ENCODE measurements at regions not wholly inside any gene's neighbourhood (a gene's known extent, or its start where the extent isn't known, plus 50 kb on each side); places are given as distances from the start of the nearest gene placed in this dataset.

GRCh38 chr17:22463110-22463850 is 771.0 kb downstream of the KCNJ18 start:
- Histone ChIP-seq H3K27me3 (ENCODE audit: insufficient read depth, insufficient read length) (no peaks in the 10 kb centered on the region), H3K4me3 (ENCODE audit: insufficient read length, low read depth) (no peak overlapping the region), H3K9ac (ENCODE audit: insufficient read length, low read depth) (no peak overlapping the region), H3K4me1 (ENCODE audit: insufficient read depth, insufficient read length) (peaks cover 2% of the 10 kb centered on the region), H3K9me3 (ENCODE audit: insufficient read depth, low read length) (no peaks in the 10 kb centered on the region), H3K36me3 (ENCODE audit: insufficient read depth, insufficient read length, low read length) (no peaks in the 10 kb centered on the region)
- DNase-seq (ENCODE audit: low read depth, low spot score), result no peak
- TF ChIP-seq YY1 (IDR thresholded peaks at IDR 0.05; ENCODE audit: insufficient read depth, insufficient read length), result no peak
- no peak for TF ChIP-seq SUZ12 (IDR thresholded peaks at IDR 0.05; ENCODE audit: extremely low read depth, insufficient read depth, insufficient read length)
- no peak for TF ChIP-seq ZNF274 (IDR thresholded peaks at IDR 0.05; ENCODE audit: low read depth, low read length)

- TF ChIP-seq SUZ12 (IDR thresholded peaks at IDR 0.05; ENCODE audit: extremely low read depth, insufficient read depth, insufficient read length), result no peak
- TF ChIP-seq YY1 (IDR thresholded peaks at IDR 0.05; ENCODE audit: insufficient read depth, insufficient read length), result no peak
- no peak for TF ChIP-seq ZNF274 (IDR thresholded peaks at IDR 0.05; ENCODE audit: low read depth, low read length)
- H3K9me3 ChIP-seq (ENCODE audit: insufficient read depth, low read length), result no peaks in the 10 kb centered on the region
- H3K4me1 ChIP-seq (ENCODE audit: insufficient read depth, insufficient read length), result peaks cover 2% of the 10 kb centered on the region
- no peak for DNase-seq (ENCODE audit: low read depth, low spot score)
- H3K9ac ChIP-seq (ENCODE audit: insufficient read length, low read depth), result no peak overlapping the region
- H3K36me3 ChIP-seq (ENCODE audit: insufficient read depth, insufficient read length, low read length), result no peaks in the 10 kb centered on the region
- H3K4me3 ChIP-seq (ENCODE audit: insufficient read length, low read depth), result no peak overlapping the region
- no peaks in the 10 kb centered on the region for H3K27me3 ChIP-seq (ENCODE audit: insufficient read depth, insufficient read length)
Measured at GRCh38 chr17:22464041-22464440, 771.7 kb downstream of the KCNJ18 start.

GRCh38 chr17:22467720-22468119 is 775.4 kb downstream of the KCNJ18 start:
- Histone ChIP-seq H3K27me3 (ENCODE audit: insufficient read depth, insufficient read length) (no peaks in the 10 kb centered on the region), H3K9me3 (ENCODE audit: insufficient read depth, low read length) (no peaks in the 10 kb centered on the region), H3K4me3 (ENCODE audit: insufficient read length, low read depth) (no peak overlapping the region), H3K9ac (ENCODE audit: insufficient read length, low read depth) (no peak overlapping the region), H3K36me3 (ENCODE audit: insufficient read depth, insufficient read length, low read length) (no peaks in the 10 kb centered on the region), H3K4me1 (ENCODE audit: insufficient read depth, insufficient read length) (no peaks in the 10 kb centered on the region)
- no peak for DNase-seq (ENCODE audit: low read depth, low spot score)
- TF ChIP-seq YY1 (IDR thresholded peaks at IDR 0.05; ENCODE audit: insufficient read depth, insufficient read length), result no peak
- no peak for TF ChIP-seq ZNF274 (IDR thresholded peaks at IDR 0.05; ENCODE audit: low read depth, low read length)
- TF ChIP-seq SUZ12 (IDR thresholded peaks at IDR 0.05; ENCODE audit: extremely low read depth, insufficient read depth, insufficient read length), result no peak

- no peaks in the 10 kb centered on the region for H3K9me3 ChIP-seq (ENCODE audit: insufficient read depth, low read length)
Measured at GRCh38 chr17:22469101-22469880, 777.0 kb downstream of the KCNJ18 start.

GRCh38 chr17:22469941-22470340 is 777.6 kb downstream of the KCNJ18 start:
- Histone ChIP-seq H3K27me3 (ENCODE audit: insufficient read depth, insufficient read length) (no peaks in the 10 kb centered on the region), H3K4me1 (ENCODE audit: insufficient read depth, insufficient read length) (no peaks in the 10 kb centered on the region), H3K9me3 (ENCODE audit: insufficient read depth, low read length) (no peaks in the 10 kb centered on the region), H3K36me3 (ENCODE audit: insufficient read depth, insufficient read length, low read length) (no peaks in the 10 kb centered on the region), H3K9ac (ENCODE audit: insufficient read length, low read depth) (no peak overlapping the region), H3K4me3 (ENCODE audit: insufficient read length, low read depth) (no peak overlapping the region)
- TF ChIP-seq ZNF274 (IDR thresholded peaks at IDR 0.05; ENCODE audit: low read depth, low read length) (no peak), SUZ12 (IDR thresholded peaks at IDR 0.05; ENCODE audit: extremely low read depth, insufficient read depth, insufficient read length) (no peak), YY1 (IDR thresholded peaks at IDR 0.05; ENCODE audit: insufficient read depth, insufficient read length) (no peak)
- DNase-seq (ENCODE audit: low read depth, low spot score), result no peak

More at GRCh38 chr17:22469101-22469880, 777.0 kb downstream of the KCNJ18 start:
- H3K36me3 ChIP-seq (ENCODE audit: insufficient read depth, insufficient read length, low read length), result no peaks in the 10 kb centered on the region
- no peak for TF ChIP-seq ZNF274 (IDR thresholded peaks at IDR 0.05; ENCODE audit: low read depth, low read length)
- TF ChIP-seq YY1 (IDR thresholded peaks at IDR 0.05; ENCODE audit: insufficient read depth, insufficient read length), result no peak
- TF ChIP-seq SUZ12 (IDR thresholded peaks at IDR 0.05; ENCODE audit: extremely low read depth, insufficient read depth, insufficient read length), result no peak
- no peak overlapping the region for H3K4me3 ChIP-seq (ENCODE audit: insufficient read length, low read depth)
- H3K9ac ChIP-seq (ENCODE audit: insufficient read length, low read depth), result no peak overlapping the region
- no peaks in the 10 kb centered on the region for H3K27me3 ChIP-seq (ENCODE audit: insufficient read depth, insufficient read length)
- no peaks in the 10 kb centered on the region for H3K4me1 ChIP-seq (ENCODE audit: insufficient read depth, insufficient read length)
- no peak for DNase-seq (ENCODE audit: low read depth, low spot score)

GRCh38 chr17:22470411-22471175 is 778.3 kb downstream of the KCNJ18 start:
- Histone ChIP-seq H3K9ac (ENCODE audit: insufficient read length, low read depth) (no peak overlapping the region), H3K27me3 (ENCODE audit: insufficient read depth, insufficient read length) (no peaks in the 10 kb centered on the region), H3K9me3 (ENCODE audit: insufficient read depth, low read length) (no peaks in the 10 kb centered on the region), H3K4me1 (ENCODE audit: insufficient read depth, insufficient read length) (no peaks in the 10 kb centered on the region), H3K4me3 (ENCODE audit: insufficient read length, low read depth) (no peak overlapping the region), H3K36me3 (ENCODE audit: insufficient read depth, insufficient read length, low read length) (no peaks in the 10 kb centered on the region)
- no peak for DNase-seq (ENCODE audit: low read depth, low spot score)
- no peak for TF ChIP-seq YY1 (IDR thresholded peaks at IDR 0.05; ENCODE audit: insufficient read depth, insufficient read length)
- no peak for TF ChIP-seq SUZ12 (IDR thresholded peaks at IDR 0.05; ENCODE audit: extremely low read depth, insufficient read depth, insufficient read length)
- no peak for TF ChIP-seq ZNF274 (IDR thresholded peaks at IDR 0.05; ENCODE audit: low read depth, low read length)

Data from NT2/D1 (cell line).